ENCODE measurements at regions not wholly inside any gene's neighbourhood (a gene's known extent, or its start where the extent isn't known, plus 50 kb on each side); places are given as distances from the start of the nearest gene placed in this dataset.

DNA sequence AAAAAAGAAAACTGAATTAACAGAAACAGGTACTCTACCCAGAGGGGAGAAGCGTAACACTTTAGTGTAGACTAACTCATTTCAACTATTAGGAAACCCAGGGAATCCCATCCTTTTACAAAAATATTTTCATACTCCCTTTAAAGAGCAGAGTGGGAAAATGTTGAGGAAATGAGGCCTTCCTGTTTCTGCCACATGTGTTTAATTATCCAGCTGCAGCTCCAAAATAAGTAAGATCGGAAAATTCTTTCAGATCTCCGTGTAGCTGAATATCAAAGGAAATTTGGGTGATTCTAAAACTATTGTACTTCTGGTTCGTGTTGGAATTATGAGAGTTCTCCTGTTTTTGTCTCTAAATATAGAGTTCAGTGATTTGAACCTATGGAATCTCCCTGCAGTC, 58.0 kb upstream of the CAV2 start:
- Histone ChIP-seq H3K9me3 (replicated peaks; ENCODE audit: control insufficient read depth, insufficient read depth, low read length) (no peaks in the 10 kb centered on the region), H2AFZ (ENCODE audit: control insufficient read depth, low read depth, low read length) (no peak overlapping the region), H3K4me1 (ENCODE audit: control insufficient read depth, insufficient read depth, low read length) (no peaks in the 10 kb centered on the region), H3K4me3 (no peak overlapping the region), H3K36me3 (ENCODE audit: control insufficient read depth in 2 of 2, insufficient read depth in 2 of 2, low read length in 1 of 2) (no peaks in the 10 kb centered on the region), H3K27ac (ENCODE audit: control insufficient read depth, insufficient read depth) (no peak overlapping the region), H4K20me1 (ENCODE audit: control insufficient read depth, insufficient read depth) (no peaks in the 10 kb centered on the region), H3K27me3 (replicated peaks in 1 of 2; ENCODE audit: control insufficient read depth in 2 of 2, insufficient read depth in 2 of 2, low read length in 1 of 2) (no peaks in the 10 kb centered on the region; a peak in 2 of 4 replicates), H3K79me2 (ENCODE audit: control insufficient read depth, insufficient read depth, low read length) (no peaks in the 10 kb centered on the region), H3K9ac (ENCODE audit: control insufficient read depth, insufficient read depth, low read length) (no peak overlapping the region), H3K4me2 (ENCODE audit: control insufficient read depth, insufficient read depth) (no peak overlapping the region)
- ChIA-PET POLR2A (no interaction called here), CTCF (interaction anchor here (1.0 kb wide), 1 partner anchor 117 kb away, joined by 3 read pairs; no protein-coding TSS in a partner anchor), RAD21 (ENCODE audit: unreplicated experiment) (no interaction called here), SMC1A (ENCODE audit: uncharacterized antibody, unreplicated experiment) (no interaction called here)
- DNase-seq (ENCODE audit: low read depth, low spot score) (no peak), FAIRE-seq (no peak), ATAC-seq (no peak)
- 61% methylated on average over 4 of the region's 4 CpGs for whole genome bisulfite sequencing (ENCODE audit: insufficient coverage, insufficient replicate concordance, low lambda C conversion rate, missing lambda C conversion rate)
- BruUV-seq (replicated peaks): no TSS peak
- intact Hi-C loops (cut with micrococcal nuclease; ENCODE audit: unreplicated experiment): no loop called here
- no peak for TF ChIP-seq POU2F2 (IDR thresholded peaks at IDR 0.05; ENCODE audit: borderline replicate concordance, low read depth, low read length)
- no peak for TF ChIP-seq CEBPB (IDR thresholded peaks at IDR 0.05; ENCODE audit: borderline replicate concordance in 1 of 2, low read depth in 2 of 2, low read length in 2 of 2)
- TF ChIP-seq, protein P1, sequence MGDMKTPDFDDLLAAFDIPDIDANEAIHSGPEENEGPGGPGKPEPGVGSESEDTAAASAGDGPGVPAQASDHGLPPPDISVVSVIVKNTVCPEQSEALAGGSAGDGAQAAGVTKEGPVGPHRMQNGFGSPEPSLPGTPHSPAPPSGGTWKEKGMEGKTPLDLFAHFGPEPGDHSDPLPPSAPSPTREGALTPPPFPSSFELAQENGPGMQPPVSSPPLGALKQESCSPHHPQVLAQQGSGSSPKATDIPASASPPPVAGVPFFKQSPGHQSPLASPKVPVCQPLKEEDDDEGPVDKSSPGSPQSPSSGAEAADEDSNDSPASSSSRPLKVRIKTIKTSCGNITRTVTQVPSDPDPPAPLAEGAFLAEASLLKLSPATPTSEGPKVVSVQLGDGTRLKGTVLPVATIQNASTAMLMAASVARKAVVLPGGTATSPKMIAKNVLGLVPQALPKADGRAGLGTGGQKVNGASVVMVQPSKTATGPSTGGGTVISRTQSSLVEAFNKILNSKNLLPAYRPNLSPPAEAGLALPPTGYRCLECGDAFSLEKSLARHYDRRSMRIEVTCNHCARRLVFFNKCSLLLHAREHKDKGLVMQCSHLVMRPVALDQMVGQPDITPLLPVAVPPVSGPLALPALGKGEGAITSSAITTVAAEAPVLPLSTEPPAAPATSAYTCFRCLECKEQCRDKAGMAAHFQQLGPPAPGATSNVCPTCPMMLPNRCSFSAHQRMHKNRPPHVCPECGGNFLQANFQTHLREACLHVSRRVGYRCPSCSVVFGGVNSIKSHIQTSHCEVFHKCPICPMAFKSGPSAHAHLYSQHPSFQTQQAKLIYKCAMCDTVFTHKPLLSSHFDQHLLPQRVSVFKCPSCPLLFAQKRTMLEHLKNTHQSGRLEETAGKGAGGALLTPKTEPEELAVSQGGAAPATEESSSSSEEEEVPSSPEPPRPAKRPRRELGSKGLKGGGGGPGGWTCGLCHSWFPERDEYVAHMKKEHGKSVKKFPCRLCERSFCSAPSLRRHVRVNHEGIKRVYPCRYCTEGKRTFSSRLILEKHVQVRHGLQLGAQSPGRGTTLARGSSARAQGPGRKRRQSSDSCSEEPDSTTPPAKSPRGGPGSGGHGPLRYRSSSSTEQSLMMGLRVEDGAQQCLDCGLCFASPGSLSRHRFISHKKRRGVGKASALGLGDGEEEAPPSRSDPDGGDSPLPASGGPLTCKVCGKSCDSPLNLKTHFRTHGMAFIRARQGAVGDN (IDR thresholded peaks at IDR 0.05): no peak
- TF ChIP-seq CTCF (IDR thresholded peaks at IDR 0.05 in 2 of 3, conservative IDR thresholded peaks at IDR 0.05 in 1 of 3; ENCODE audit: control insufficient read depth in 2 of 3, extremely low read depth in 1 of 3, insufficient read depth in 1 of 3, low read depth in 3 of 3, low read length in 3 of 3): no peak
- TF ChIP-seq ASH2L (IDR thresholded peaks at IDR 0.05; ENCODE audit: borderline replicate concordance, low read depth): no peak
- TF ChIP-seq MXI1 (IDR thresholded peaks at IDR 0.05; ENCODE audit: low read depth, low read length): no peak
- in situ Hi-C loops (cut with MboI): no loop called here
